ENCODE measurements at regions not wholly inside any gene's neighbourhood (a gene's known extent, or its start where the extent isn't known, plus 50 kb on each side); places are given as distances from the start of the nearest gene placed in this dataset.

DNA sequence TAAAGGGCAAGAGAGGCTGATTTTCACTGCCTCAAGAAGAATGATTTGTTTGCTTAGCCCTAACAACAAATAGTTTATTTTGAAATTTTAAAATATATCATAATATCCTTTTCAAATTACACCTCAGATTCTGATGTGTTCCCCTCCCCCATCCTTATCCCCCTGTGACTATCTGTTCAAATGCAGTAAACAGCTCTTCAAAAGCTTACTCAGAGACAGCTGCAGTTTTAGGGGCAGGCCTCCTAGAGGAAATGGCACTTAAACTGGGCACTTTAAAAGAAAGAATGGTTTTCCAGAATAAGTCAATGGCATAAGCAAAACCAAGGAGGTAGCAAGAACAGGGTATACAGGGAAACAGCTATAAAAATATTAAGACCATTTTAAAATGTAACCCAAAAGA is 118.6 kb upstream of the UST start:
- Histone ChIP-seq H3K4me1 (replicated peaks in 1 of 4; ENCODE audit: control insufficient read depth in 3 of 4, insufficient read depth in 4 of 4, low read length in 3 of 4) (peaks cover 0 to 9% (median 3%) of the 10 kb centered on the region in 4 experiments; a peak in 3 of 7 replicates), H3K27me3 (replicated peaks in 1 of 4; ENCODE audit: control insufficient read depth in 3 of 4, extremely low read depth in 1 of 4, insufficient read depth in 3 of 4, low read length in 3 of 4) (no peaks in the 10 kb centered on the region), H3K79me1 (ENCODE audit: low read depth, low read length) (no peaks in the 10 kb centered on the region), H3K4ac (replicated peaks; ENCODE audit: insufficient read length, low read depth, low read length) (no peak overlapping the region), H2AFZ (ENCODE audit: low read length) (peak overlapping the region; percentile 86), H2AK5ac (ENCODE audit: low read depth, low read length) (no peak overlapping the region), H3K4me2 (ENCODE audit: insufficient read depth in 1 of 2, low read depth in 2 of 2, low read length in 2 of 2) (no peak overlapping the region), H2BK5ac (ENCODE audit: low read depth, low read length) (no peak overlapping the region; the same call in 1 of the 2 replicates), H4K5ac (ENCODE audit: insufficient read length, low read depth, low read length) (no peak overlapping the region), H2BK15ac (ENCODE audit: low read length) (no peak overlapping the region), H3K9ac (replicated peaks in 1 of 4; ENCODE audit: extremely low read depth in 1 of 4, low read depth in 3 of 4, low read length in 3 of 4) (no peak overlapping the region), H3K9me3 (ENCODE audit: insufficient read depth in 2 of 2, low read depth in 1 of 2, low read length in 1 of 2) (no peaks in the 10 kb centered on the region), H3K4me3 (ENCODE audit: extremely low read depth in 1 of 4, insufficient read depth in 2 of 4, low read depth in 3 of 4, low read length in 4 of 4) (no peak overlapping the region; a peak in 1 of 8 replicates), H2BK120ac (replicated peaks; ENCODE audit: low read depth, low read length) (no peak overlapping the region), H4K8ac (ENCODE audit: extremely low read depth, insufficient read depth, low read length) (no peak overlapping the region), H2BK12ac (ENCODE audit: low read depth, low read length) (no peak overlapping the region), H4K20me1 (replicated peaks in 1 of 2; ENCODE audit: control insufficient read depth in 1 of 2, insufficient read depth in 2 of 2, low read length in 2 of 2) (no peaks in the 10 kb centered on the region), H3K14ac (ENCODE audit: insufficient read length) (no peak overlapping the region), H3K36me3 (ENCODE audit: control insufficient read depth in 2 of 4, insufficient read depth in 4 of 4, low read length in 3 of 4) (no peaks in the 10 kb centered on the region), H3K27ac (ENCODE audit: low read depth, low read length) (no peak overlapping the region), H3K23me2 (ENCODE audit: low read depth, low read length) (no peaks in the 10 kb centered on the region), H3K56ac (replicated peaks; ENCODE audit: insufficient read length, low read depth, low read length) (no peak overlapping the region), H3K18ac (ENCODE audit: extremely low read depth, low read length) (no peak overlapping the region), H4K91ac (replicated peaks; ENCODE audit: insufficient read length, low read length) (no peak overlapping the region), H2BK20ac (ENCODE audit: low read length) (no peak overlapping the region), H3K79me2 (ENCODE audit: control insufficient read depth in 1 of 2, insufficient read depth in 2 of 2, low read length in 2 of 2) (no peaks in the 10 kb centered on the region), H3K23ac (ENCODE audit: insufficient read length) (no peak overlapping the region)
- TF ChIP-seq KDM4A (IDR thresholded peaks at IDR 0.05; ENCODE audit: low read depth, low read length, severe bottlenecking) = no peak
- TF ChIP-seq, protein P1, sequence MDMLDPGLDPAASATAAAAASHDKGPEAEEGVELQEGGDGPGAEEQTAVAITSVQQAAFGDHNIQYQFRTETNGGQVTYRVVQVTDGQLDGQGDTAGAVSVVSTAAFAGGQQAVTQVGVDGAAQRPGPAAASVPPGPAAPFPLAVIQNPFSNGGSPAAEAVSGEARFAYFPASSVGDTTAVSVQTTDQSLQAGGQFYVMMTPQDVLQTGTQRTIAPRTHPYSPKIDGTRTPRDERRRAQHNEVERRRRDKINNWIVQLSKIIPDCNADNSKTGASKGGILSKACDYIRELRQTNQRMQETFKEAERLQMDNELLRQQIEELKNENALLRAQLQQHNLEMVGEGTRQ (IDR thresholded peaks at IDR 0.05; ENCODE audit: low read length) = no peak
- TF ChIP-seq GABPA (IDR thresholded peaks at IDR 0.05; ENCODE audit: borderline replicate concordance, insufficient read depth, low read length) = no peak
- no peak for TF ChIP-seq ZNF274 (IDR thresholded peaks at IDR 0.05; ENCODE audit: borderline replicate concordance, extremely low read depth, low read length)
- no peak for TF ChIP-seq RAD21 (IDR thresholded peaks at IDR 0.05 in 1 of 2, conservative IDR thresholded peaks at IDR 0.05 in 1 of 2; ENCODE audit: low read depth in 2 of 2, low read length in 2 of 2)
- TF ChIP-seq SRF (IDR thresholded peaks at IDR 0.05; ENCODE audit: low read depth, low read length) = no peak
- TF ChIP-seq, protein P2, sequence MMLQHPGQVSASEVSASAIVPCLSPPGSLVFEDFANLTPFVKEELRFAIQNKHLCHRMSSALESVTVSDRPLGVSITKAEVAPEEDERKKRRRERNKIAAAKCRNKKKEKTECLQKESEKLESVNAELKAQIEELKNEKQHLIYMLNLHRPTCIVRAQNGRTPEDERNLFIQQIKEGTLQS (IDR thresholded peaks at IDR 0.05; ENCODE audit: insufficient read depth, low read depth, low read length) = no peak
- TF ChIP-seq EZH2 (IDR thresholded peaks at IDR 0.05; ENCODE audit: low read depth, low read length, severe bottlenecking) = no peak
- POLR2A ChIA-PET (ENCODE audit: partially characterized antibody) = interaction anchor here (1.4 kb wide), 2 partner anchors 9 to 389 kb away, joined by 3 read pairs; no protein-coding TSS in a partner anchor
- FAIRE-seq (no peak), DNase-seq (ENCODE audit: low read depth in 1 of 2, low spot score in 2 of 2) (no peak)
- CTCF ChIA-PET (ENCODE audit: partially characterized antibody) = interaction anchor here (0.6 to 2.1 kb wide), 4 partner anchors 20 to 132 kb away, joined by 3 to 11 read pairs (median 6); no protein-coding TSS in a partner anchor

All from H1 (cell line).